Stomach (tissue), 8 donors: ENCODE measurements at regions not wholly inside any gene's neighbourhood (a gene's known extent, or its start where the extent isn't known, plus 50 kb on each side); places are given as distances from the start of the nearest gene placed in this dataset.

Source experiments
- DNase-seq, 2 donors: peaks; one replicate each; pipeline versions ENCODE4 v3.0.0 to v3.0.0-alpha.2; 2013 to 2019
- H3K27ac ChIP-seq, 5 donors: fragments of 200-600 bp in 4 of 5; sonication (generic) in 4 of 5; one replicate each; pipeline ENCODE4 v1.5.1; 2013 to 2019; ENCODE audit warnings: mild to moderate bottlenecking in 1 of 5, moderate library complexity in 1 of 5
- H3K27me3 ChIP-seq, 3 donors: fragments of 200-600 bp; sonication (generic); one replicate each; pipeline ENCODE4 v1.5.1; 2017 to 2019; ENCODE audit warnings: mixed run types in 1 of 3
- H3K36me3 ChIP-seq, 4 donors: fragments of 200-600 bp; sonication (generic); 1 replicate in 3 of 4; 2 replicates in 1 of 4; pipeline ENCODE4 v1.5.1; 2016 to 2019
- H3K4me1 ChIP-seq, 4 donors: fragments of 200-600 bp; sonication (generic); one replicate each; pipeline ENCODE4 v1.5.1; 2016 to 2019
- H3K4me3 ChIP-seq, 4 donors: fragments of 200-600 bp; sonication (generic) in 3 of 4; one replicate each; pipeline ENCODE4 v1.5.1; 2016 to 2019; ENCODE audit warnings: mild to moderate bottlenecking in 1 of 4
- H3K9me3 ChIP-seq, 4 donors: fragments of 200-600 bp; sonication (generic); one replicate each; pipeline ENCODE4 v1.5.1; 2016 to 2019
- CTCF ChIP-seq, 7 experiments: fragments of 450-650 bp in 4 of 7; fragments of 200-600 bp in 3 of 7; sonication (generic) in 3 of 7; IDR thresholded peaks; one replicate each; pipeline ENCODE4 v1.5.1; 2016 to 2019; ENCODE audit warnings: antibody characterized with exemption in 7 of 7, control low read depth in 2 of 7, mild to moderate bottlenecking in 1 of 7
- EP300 ChIP-seq: sonication (generic); formaldehyde crosslinking; IDR thresholded peaks from one replicate; pipeline ENCODE4 v1.6.1; 2017; ENCODE audit warnings: antibody characterized with exemption
- POLR2A ChIP-seq, 4 donors: fragments of 450-650 bp; IDR thresholded peaks; one replicate each; pipeline ENCODE4 v1.6.1; 2016; ENCODE audit warnings: antibody characterized with exemption in 4 of 4, control low read depth in 2 of 4, mild to moderate bottlenecking in 1 of 4, moderate library complexity in 1 of 4
- POLR2AphosphoS5 ChIP-seq, 3 donors: sonication (generic); formaldehyde crosslinking; IDR thresholded peaks; one replicate each; pipeline ENCODE4 v1.6.1; 2016; ENCODE audit warnings: antibody characterized with exemption in 3 of 3
- WGBS, 5 donors: extraction: QIAGEN DNeasy Blood & Tissue Kit in 3 of 5; methylation state at CpG; one replicate each; pipeline versions ENCODE4 v1.1.5 to v1.1.7; 2013 to 2018; 5-methylcytosine and 5-hydroxymethylcytosine counted together
- intact Hi-C: fragments of 100-400 bp; cut with DNase I; formaldehyde crosslinking; loops from one replicate; pipeline ENCODE4 v1.15.1; 2023; ENCODE audit warnings: low total_unique reads
- donor health status: healthy with polysubstance abuse.
- donor health status: Bipolar disorder and iron deficiency.
- donor health status: healthy.

- no peak for TF ChIP-seq CTCF (IDR thresholded peaks at IDR 0.05)
- no peak for TF ChIP-seq EP300
- TF ChIP-seq POLR2A (IDR thresholded peaks at IDR 0.05): no peak
- no peak for TF ChIP-seq POLR2AphosphoS5 (IDR thresholded peaks at IDR 0.05)
- DNase-seq: peak in 1 of 2 donors; percentile 20
- no peaks in the 10 kb centered on the region for H3K27me3 ChIP-seq
- H3K36me3 ChIP-seq: no peaks in the 10 kb centered on the region
- no peaks in the 10 kb centered on the region for H3K9me3 ChIP-seq
- H3K4me3 ChIP-seq: no peak overlapping the region
- intact Hi-C loops: no loop called here
- 81 to 89% (median 82%) methylated on average over 5 of the region's 5 CpGs for WGBS, 5 donors
- no peaks in the 10 kb centered on the region for H3K4me1 ChIP-seq
- H3K27ac ChIP-seq: no peak overlapping the region
Measured at GRCh38 chr2:104050656-104051242, 803.2 kb upstream of the POU3F3 start.

GRCh38 chr2:104051766-104052165 is 802.1 kb upstream of the POU3F3 start:
- no peaks in the 10 kb centered on the region for H3K4me1 ChIP-seq
- no peaks in the 10 kb centered on the region for H3K9me3 ChIP-seq
- H3K36me3 ChIP-seq: no peaks in the 10 kb centered on the region
- no peak for DNase-seq
- intact Hi-C loops: no loop called here
- TF ChIP-seq EP300: no peak
- no peak for TF ChIP-seq CTCF (IDR thresholded peaks at IDR 0.05)
- TF ChIP-seq POLR2A (IDR thresholded peaks at IDR 0.05): no peak
- no peak for TF ChIP-seq POLR2AphosphoS5 (IDR thresholded peaks at IDR 0.05)
- H3K27ac ChIP-seq: no peak overlapping the region
- whole genome bisulfite sequencing, 5 donors: 80 to 90% (median 84%) methylated on average over 6 of the region's 6 CpGs
- no peaks in the 10 kb centered on the region for H3K27me3 ChIP-seq
- no peak overlapping the region for H3K4me3 ChIP-seq

GRCh38 chr2:104052356-104052755 is 801.6 kb upstream of the POU3F3 start:
- Histone ChIP-seq H3K4me3 (no peak overlapping the region), H3K9me3 (no peaks in the 10 kb centered on the region), H3K27me3 (no peaks in the 10 kb centered on the region), H3K36me3 (no peaks in the 10 kb centered on the region), H3K4me1 (no peaks in the 10 kb centered on the region), H3K27ac (no peak overlapping the region)
- intact Hi-C loops: no loop called here
- no peak for TF ChIP-seq EP300
- TF ChIP-seq POLR2A (IDR thresholded peaks at IDR 0.05): no peak
- TF ChIP-seq POLR2AphosphoS5 (IDR thresholded peaks at IDR 0.05): no peak
- no peak for TF ChIP-seq CTCF (IDR thresholded peaks at IDR 0.05)
- DNase-seq: no peak
- 66 to 80% (median 70%) methylated on average over 5 of the region's 5 CpGs for WGBS, 5 donors

- WGBS, 5 donors: 88 to 93% (median 90%) methylated on average over 1 of the region's 1 CpG
- Histone ChIP-seq H3K4me1 (no peaks in the 10 kb centered on the region), H3K4me3 (no peak overlapping the region), H3K9me3 (peaks cover 0 to 5% (median 0%) of the 10 kb centered on the region in 4 donors), H3K36me3 (no peaks in the 10 kb centered on the region), H3K27ac (no peak overlapping the region), H3K27me3 (no peaks in the 10 kb centered on the region)
- no peak for DNase-seq
- intact Hi-C loops: no loop called here
- no peak for TF ChIP-seq CTCF (IDR thresholded peaks at IDR 0.05)
- TF ChIP-seq EP300: no peak
- TF ChIP-seq POLR2AphosphoS5 (IDR thresholded peaks at IDR 0.05): no peak
- no peak for TF ChIP-seq POLR2A (IDR thresholded peaks at IDR 0.05)
Measured at GRCh38 chr2:104056451-104056850, 797.5 kb upstream of the POU3F3 start.
